Upper lobe of left lung (tissue), 6 donors: ENCODE measurements at regions not wholly inside any gene's neighbourhood (a gene's known extent, or its start where the extent isn't known, plus 50 kb on each side); places are given as distances from the start of the nearest gene placed in this dataset.

Experiments
- ATAC-seq, 2 donors: fragments of 200-7000 bp; cut with Tn5 transposase; one replicate each; pipeline ENCODE4 v1.9.1; 2022; ENCODE audit warnings: mild to moderate bottlenecking in 2 of 2, moderate library complexity in 2 of 2; ENCODE audit not compliant: low FRiP score in 2 of 2
- DNase-seq, 2 donors: peaks; one replicate each; pipeline ENCODE4 v3.0.0-alpha.2; 2019 to 2020
- H3K27ac ChIP-seq, 4 donors: fragments of 200-600 bp; sonication (generic); one replicate each; pipeline ENCODE4 v1.5.1; 2016 to 2019
- H3K27me3 ChIP-seq, 4 donors: fragments of 200-600 bp; sonication (generic); one replicate each; pipeline ENCODE4 v1.5.1; 2017 to 2019
- H3K36me3 ChIP-seq, 4 donors: fragments of 200-600 bp; sonication (generic); one replicate each; pipeline ENCODE4 v1.5.1; 2016 to 2019
- H3K4me1 ChIP-seq, 4 donors: fragments of 200-600 bp; sonication (generic); one replicate each; pipeline ENCODE4 v1.5.1; 2018 to 2019
- H3K4me3 ChIP-seq, 4 donors: fragments of 200-600 bp; sonication (generic); one replicate each; pipeline ENCODE4 v1.5.1; 2017 to 2019; ENCODE audit warnings: mild to moderate bottlenecking in 2 of 4, moderate library complexity in 1 of 4
- H3K9me3 ChIP-seq, 4 donors: fragments of 200-600 bp; sonication (generic); one replicate each; pipeline ENCODE4 v1.5.1; 2018 to 2019
- CTCF ChIP-seq, 6 experiments: fragments of 450-650 bp in 4 of 6; fragments of 200-600 bp in 2 of 6; sonication (generic) in 2 of 6; IDR thresholded peaks; one replicate each; pipeline ENCODE4 v1.5.1; 2016 to 2019; ENCODE audit warnings: antibody characterized with exemption in 6 of 6
- EP300 ChIP-seq, 4 donors: sonication (generic); formaldehyde crosslinking; IDR thresholded peaks; one replicate each; pipeline ENCODE4 v1.5.1; 2017; ENCODE audit warnings: antibody characterized with exemption in 4 of 4, control low read depth in 2 of 4
- POLR2A ChIP-seq, 4 donors: fragments of 450-650 bp; IDR thresholded peaks; one replicate each; pipeline ENCODE4 v1.5.1; 2016 to 2017; ENCODE audit warnings: antibody characterized with exemption in 4 of 4, mild to moderate bottlenecking in 2 of 4
- POLR2AphosphoS5 ChIP-seq, 2 donors: sonication (generic); formaldehyde crosslinking; IDR thresholded peaks; one replicate each; pipeline ENCODE4 v1.5.1; 2017; ENCODE audit warnings: antibody characterized with exemption in 2 of 2
- WGBS, 2 donors: methylation state at CpG; one replicate each; pipeline ENCODE4 v1.1.5; 2017 to 2018; 5-methylcytosine and 5-hydroxymethylcytosine counted together
- donor health status: DM: no; HTN: no; CAD: no; lungs with moderate emphysema.
- donor health status: DM: no; HTN: yes; CAD: no; lungs with severe emphysema.

- Histone ChIP-seq H3K4me3 (no peak overlapping the region), H3K9me3 (no peaks in the 10 kb centered on the region), H3K36me3 (no peaks in the 10 kb centered on the region), H3K27ac (peak overlapping the region; percentile 9 to 70 (median 34)), H3K4me1 (peaks cover 0 to 12% (median 7%) of the 10 kb centered on the region in 4 donors), H3K27me3 (no peaks in the 10 kb centered on the region)
- ATAC-seq (peak; percentile 80), DNase-seq (peak in 1 of 2 donors; percentile 83)
- TF ChIP-seq POLR2A (IDR thresholded peaks at IDR 0.05) (no peak), EP300 (IDR thresholded peaks at IDR 0.05) (peak in 1 of 4 donors; percentile 39), CTCF (IDR thresholded peaks at IDR 0.05) (no peak), POLR2AphosphoS5 (IDR thresholded peaks at IDR 0.05) (peak; percentile 52 to 74)
- 65 to 88% methylated on average over 3 of the region's 3 CpGs for WGBS, 2 donors
These were observed 383.1 kb upstream of the ID2 start for GRCh38 chr2:8298783-8299182.

GRCh38 chr2:8300216-8300615, 381.6 kb upstream of the ID2 start:
- DNase-seq: no peak
- 42 to 68% methylated on average over 5 of the region's 5 CpGs for WGBS, 2 donors
- Histone ChIP-seq H3K27me3 (no peaks in the 10 kb centered on the region), H3K36me3 (no peaks in the 10 kb centered on the region), H3K4me1 (peaks cover 0 to 17% (median 7%) of the 10 kb centered on the region in 4 donors), H3K4me3 (no peak overlapping the region), H3K27ac (no peak overlapping the region), H3K9me3 (no peaks in the 10 kb centered on the region)
- TF ChIP-seq POLR2AphosphoS5 (IDR thresholded peaks at IDR 0.05) (no peak), POLR2A (IDR thresholded peaks at IDR 0.05) (no peak), EP300 (IDR thresholded peaks at IDR 0.05) (no peak), CTCF (IDR thresholded peaks at IDR 0.05) (no peak)
- no peak for ATAC-seq

GRCh38 chr2:8300905-8301304, 381.0 kb upstream of the ID2 start:
- peaks cover 0 to 17% (median 7%) of the 10 kb centered on the region in 4 donors for H3K4me1 ChIP-seq

GRCh38 chr2:8303322-8303832, 378.5 kb upstream of the ID2 start:
- TF ChIP-seq POLR2A (IDR thresholded peaks at IDR 0.05) (no peak), CTCF (IDR thresholded peaks at IDR 0.05) (no peak), POLR2AphosphoS5 (IDR thresholded peaks at IDR 0.05) (peak in 1 of 2 donors; percentile 43), EP300 (IDR thresholded peaks at IDR 0.05) (peak in 1 of 4 donors; percentile 35)
- DNase-seq (peak in 1 of 2 donors; percentile 76), ATAC-seq (peak; percentile 47 to 75)
- H3K27me3 ChIP-seq: no peaks in the 10 kb centered on the region
- H3K4me1 ChIP-seq: peaks cover 0 to 14% (median 7%) of the 10 kb centered on the region in 4 donors
- WGBS, 2 donors: 36 to 52% methylated on average over 3 to 10 of the region's 10 CpGs
- H3K27ac ChIP-seq: peak overlapping the region in 2 of 4 donors; percentile 35 to 61
- no peaks in the 10 kb centered on the region for H3K36me3 ChIP-seq
- no peak overlapping the region for H3K4me3 ChIP-seq
- no peaks in the 10 kb centered on the region for H3K9me3 ChIP-seq

More at GRCh38 chr2:8300905-8301304, 381.0 kb upstream of the ID2 start:
- 87 to 89% methylated on average over 3 of the region's 3 CpGs for WGBS, 2 donors
- Histone ChIP-seq H3K4me3 (no peak overlapping the region), H3K27me3 (no peaks in the 10 kb centered on the region), H3K9me3 (no peaks in the 10 kb centered on the region), H3K27ac (no peak overlapping the region), H3K36me3 (no peaks in the 10 kb centered on the region)
- ATAC-seq: no peak
- no peak for DNase-seq
- TF ChIP-seq CTCF (IDR thresholded peaks at IDR 0.05) (no peak), POLR2AphosphoS5 (IDR thresholded peaks at IDR 0.05) (no peak), POLR2A (IDR thresholded peaks at IDR 0.05) (no peak), EP300 (IDR thresholded peaks at IDR 0.05) (no peak)
